GM19438 (cell line): ENCODE measurements at regions not wholly inside any gene's neighbourhood (a gene's known extent, or its start where the extent isn't known, plus 50 kb on each side); places are given as distances from the start of the nearest gene placed in this dataset.

Source experiments
- ATAC-seq: cut with Tn5 transposase; IDR thresholded peaks from one replicate; pipeline ENCODE4 v1.9.1; 2021; ENCODE audit warnings: low read depth; ENCODE audit not compliant: unreplicated experiment

DNA sequence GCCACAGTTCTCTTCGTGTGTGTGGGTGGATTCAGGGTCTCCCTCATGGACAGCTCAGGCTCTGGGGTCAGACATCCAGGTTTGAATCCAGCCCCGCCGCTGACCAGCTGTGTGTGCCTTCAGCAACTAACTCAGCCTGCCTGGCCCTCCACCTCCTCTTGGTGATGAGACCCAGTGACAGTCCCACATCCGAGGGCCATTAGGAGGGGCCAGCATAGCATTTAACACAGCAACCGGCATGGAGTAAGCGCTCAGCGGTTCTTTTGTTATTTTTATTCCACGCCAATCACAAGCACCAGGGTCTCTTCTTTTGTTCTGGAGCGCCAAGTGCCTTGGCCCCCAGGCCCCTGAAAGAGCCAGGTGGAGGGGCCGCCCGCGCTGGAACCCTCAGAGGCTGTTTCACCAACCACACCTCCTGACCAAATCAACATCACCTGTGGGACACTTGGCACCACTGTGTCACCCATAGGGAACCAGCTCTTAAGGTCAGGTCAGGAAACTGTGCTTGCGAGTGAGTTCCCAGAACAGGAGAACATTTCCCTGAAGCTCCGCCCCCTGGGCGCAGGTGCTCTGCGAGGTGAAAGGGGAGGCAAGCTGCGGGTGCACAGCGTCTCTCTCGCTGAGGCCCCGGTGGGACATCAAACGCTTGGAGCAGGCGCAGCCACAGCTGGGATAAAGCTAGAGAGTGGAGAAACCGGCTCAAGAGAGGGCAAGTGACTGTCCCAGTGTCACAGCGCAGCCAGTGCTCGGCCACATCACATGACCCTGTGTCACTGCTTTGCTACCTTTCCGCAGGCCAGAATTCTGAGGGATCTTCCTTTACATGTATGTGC, 311.3 kb downstream of the UACA start:
- ATAC-seq = no peak

DNA sequence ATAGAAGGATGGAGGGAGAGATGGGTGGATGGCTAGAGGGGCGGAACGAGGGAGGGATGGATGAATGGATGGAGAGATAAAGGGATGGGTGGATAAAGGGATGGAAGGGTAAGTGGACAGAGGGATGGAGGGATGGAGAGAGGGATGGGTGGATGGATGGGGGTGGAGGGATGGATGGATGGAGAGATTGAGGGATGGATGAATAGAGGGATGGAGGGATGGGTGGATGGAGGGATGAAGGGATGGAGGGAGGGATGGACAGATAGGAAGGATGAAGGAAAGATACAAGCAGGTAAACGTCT, 313.3 kb downstream of the UACA start:
- ATAC-seq = no peak

DNA sequence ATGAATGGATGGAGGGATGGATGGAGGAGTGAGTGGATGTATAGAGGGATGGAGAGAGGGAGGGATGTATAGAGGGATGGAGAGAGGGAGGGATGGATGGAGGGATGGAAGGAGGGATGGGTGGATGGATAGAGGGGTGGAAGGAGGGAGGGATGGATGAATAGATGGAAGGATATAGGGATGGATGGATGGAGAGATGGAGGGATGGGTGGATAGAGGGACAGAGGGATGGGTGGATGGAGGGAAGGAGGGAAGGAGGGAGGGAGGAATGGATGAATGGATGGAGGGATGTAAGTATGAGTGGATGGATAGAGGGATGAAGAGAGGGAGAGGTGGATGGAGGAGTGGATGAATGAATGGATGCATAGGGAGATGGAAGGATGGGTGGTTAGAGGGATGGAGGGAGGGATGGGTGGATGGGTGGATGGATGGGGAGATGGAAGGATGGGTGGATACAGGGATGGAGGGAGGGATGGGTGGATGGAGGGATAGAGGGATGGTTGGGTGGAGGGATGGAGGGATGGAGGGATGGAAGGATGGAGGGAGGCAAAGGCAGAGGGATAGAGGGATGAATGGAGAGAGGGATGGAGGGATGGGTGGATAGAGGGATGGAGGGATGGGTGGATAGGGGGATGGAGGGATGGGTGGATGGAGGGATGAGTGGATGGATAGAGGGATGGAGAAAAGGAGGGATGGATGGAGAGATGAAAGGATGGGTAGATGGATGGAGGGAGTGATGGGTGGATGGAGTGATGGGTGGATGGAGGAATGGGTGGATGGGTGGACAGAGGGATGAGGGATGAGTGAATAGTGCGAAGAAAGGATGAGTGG, 313.8 kb downstream of the UACA start:
- no peak for ATAC-seq

DNA sequence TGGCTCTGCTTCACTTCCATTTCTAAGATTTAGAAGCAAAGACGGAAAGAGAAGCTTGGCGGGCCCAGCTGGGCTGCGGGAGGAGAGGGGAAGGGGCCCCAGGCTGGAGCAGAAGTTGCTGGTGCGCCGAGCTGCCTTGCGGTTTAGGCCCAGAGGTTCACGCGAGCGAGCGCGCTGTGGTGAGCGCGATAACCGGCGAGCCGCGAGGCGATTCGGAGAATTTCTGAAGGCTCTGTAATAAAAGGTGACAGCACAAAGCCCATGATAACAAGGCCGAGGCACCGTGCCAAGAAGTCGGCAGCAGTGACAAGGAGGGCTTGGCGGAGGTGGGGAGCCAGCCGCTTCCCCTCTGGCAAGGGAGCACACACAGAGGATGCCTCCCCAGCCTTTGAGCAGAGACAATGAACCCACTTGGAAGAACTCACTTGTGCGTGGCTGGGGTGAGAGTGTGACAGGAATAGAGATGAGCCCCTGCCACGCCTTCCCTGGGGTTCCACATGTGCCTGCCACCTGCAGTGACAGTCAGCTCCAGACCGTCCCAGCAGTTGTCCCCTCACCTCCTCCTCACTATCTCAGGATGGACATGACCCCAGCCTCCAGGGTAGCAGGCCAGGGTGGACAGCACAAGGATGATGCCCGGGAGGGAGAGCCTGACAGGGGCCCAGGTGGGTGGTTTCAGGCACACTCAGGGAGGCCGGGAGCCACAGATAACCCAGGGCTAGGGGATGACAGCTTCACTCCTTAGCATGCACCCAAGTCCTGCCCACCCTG, 315.2 kb downstream of the UACA start:
- ATAC-seq = no peak

DNA sequence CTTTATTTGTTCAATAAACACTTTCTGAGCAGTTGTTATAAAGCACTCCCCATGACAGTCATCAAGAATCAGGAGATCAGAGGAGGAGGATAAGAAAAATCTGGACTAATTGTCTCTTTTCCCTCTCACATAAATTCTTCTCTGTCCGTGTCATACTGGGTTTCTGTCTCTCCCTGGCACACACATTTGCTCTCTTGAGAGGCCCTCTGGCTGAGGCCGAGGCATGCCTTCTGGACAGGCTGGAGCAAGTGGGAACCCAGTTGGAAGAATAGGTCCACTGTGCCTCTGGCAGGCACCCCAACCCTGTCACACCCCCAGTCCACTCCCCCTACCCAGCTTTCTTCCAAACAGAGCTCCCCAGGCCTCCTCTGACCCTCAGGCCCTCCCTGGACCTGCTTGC, 315.8 kb downstream of the UACA start:
- no peak for ATAC-seq

DNA sequence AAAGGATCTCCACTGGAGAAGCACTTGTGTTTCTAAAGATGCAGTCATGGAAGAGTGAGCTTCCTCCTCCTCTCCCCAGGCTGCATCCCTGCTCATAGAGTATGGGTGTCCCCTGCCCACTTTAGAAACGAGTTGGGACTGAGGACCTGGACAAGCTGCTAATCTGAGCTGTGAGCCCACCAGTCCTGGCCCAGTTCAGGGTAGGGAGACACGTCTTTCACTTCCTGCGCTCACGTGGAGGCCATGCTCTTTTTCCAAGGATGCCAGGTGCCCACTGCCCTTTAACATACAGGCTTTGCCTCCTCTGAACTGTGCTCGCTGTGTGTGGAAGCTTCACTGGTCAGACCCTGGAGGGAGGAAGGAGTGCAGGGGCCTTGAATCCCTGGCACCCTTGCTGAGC, 316.3 kb downstream of the UACA start:
- no peak for ATAC-seq

DNA sequence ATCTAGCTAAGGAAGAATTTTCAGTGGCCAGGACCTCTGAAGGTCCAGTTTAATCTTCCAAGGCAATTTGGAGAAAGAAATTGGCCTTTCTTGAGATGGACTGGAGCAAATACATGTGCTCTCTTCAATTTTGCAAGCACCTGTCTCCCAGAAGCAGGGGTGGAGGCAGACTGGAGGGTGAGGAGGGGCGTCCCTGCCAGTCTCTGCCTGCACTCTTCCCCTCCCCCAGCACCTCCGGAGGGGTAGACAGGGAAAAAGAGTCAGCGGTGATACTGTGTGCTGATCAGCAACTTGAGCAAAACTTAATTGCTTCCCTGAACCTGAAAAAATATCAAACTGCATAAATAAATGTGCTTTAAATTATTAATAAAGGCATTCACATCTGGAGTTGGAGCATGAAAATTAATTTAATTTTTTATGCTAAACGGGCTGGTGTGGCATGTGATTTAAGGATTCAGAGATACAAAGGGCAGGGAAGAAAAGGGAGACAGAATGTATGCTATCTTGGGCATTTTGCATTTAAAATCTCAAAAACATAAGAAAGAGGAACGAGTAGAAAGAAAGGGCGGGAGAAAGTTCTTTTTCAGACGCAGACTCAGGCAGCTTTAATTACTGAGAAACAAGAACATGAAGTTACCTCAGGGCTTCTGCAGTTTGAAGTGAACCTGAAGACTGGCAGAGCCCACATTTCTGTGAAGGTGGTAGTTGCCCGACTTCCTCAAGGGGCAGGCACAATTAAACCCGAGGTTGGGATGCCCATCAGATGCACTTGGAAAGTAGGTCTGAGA, 319.7 kb downstream of the UACA start:
- ATAC-seq = no peak

DNA sequence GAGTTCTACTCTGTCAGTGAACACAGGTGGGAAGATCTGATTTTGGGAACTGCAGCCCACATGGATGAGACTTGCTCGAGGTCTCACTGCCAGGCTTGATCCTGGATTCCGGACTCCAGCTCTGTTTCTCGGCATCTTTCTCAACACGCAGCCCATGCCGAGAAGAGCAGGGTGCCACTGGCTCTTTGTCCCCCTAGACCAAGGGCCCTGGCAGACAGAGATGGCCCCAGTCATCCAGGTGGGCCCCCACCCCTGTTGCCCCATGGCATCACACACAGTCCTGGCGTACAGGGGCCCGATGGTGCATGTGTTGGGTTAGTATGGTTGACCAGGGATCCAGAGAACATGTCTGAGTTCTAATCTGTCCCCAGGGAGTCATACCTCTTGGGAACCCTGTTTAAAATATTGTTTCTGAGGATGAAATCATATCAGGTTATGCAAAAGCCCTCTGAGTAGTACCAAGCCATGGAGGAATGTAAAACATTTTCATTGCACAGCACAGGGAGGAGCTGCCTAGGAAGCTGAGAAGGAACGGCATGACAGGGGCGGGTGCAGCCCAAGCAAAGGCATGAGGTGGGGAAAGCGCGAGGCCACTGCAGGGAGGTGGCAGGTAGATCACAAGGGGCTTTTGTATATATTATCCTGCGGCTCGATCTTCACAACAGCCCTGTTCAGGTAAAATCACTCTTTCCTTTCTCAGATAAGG, 320.6 kb downstream of the UACA start:
- ATAC-seq = no peak

DNA sequence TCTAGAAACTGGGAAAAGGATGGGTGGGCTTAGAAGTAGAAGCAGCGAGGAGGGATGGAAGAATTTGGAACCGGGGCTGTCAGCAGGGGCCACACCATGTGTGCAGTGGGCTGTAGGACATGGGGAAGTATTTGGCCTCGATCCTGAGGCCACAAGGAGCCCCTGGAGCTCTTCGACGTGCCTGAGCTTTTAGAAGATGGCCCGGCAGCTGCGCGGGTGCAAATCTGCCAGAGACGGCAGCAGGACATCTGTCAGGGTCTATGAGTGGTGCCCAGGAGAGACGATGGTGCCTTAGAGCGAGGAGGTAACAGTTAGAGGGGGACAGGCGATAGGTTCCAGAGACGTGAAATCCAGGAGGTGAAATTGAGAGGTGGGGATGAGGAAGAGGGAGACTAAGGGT, 321.1 kb downstream of the UACA start:
- ATAC-seq = no peak

DNA sequence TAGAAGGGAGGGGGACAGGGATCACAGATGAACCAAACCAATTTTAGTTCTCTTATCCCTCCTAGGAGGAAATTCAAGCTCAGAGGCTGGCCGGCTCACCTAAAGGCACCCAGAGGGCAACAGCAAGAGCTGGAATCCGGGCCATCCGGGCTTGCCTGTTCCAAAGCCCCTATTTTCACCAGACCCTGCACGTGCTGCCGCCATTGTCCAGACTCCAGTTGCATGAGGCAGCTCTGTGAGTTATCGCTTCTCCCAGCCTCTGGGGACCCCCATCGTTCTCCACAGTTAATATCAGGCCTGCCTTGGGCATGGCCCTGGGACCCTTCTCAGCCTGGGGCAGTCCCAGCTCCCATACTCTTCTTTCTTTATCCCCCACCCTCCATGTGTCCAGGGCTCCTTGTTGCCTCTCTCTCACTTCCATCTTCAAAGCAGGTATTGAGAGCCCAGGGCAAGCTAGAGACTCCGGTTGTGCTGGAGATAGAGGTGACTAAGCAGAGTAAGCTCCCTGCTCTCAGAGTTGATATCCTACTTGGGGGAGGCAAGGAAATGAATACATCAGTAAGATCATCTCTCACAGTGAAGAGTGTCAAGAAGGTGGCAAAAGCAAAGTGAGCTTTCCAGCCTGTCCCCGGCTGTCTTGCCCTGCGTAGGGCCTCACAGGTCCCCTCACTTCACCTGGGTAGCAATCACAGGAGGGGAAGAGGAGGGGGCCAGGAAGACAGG, 322.8 kb downstream of the UACA start:
- no peak for ATAC-seq

DNA sequence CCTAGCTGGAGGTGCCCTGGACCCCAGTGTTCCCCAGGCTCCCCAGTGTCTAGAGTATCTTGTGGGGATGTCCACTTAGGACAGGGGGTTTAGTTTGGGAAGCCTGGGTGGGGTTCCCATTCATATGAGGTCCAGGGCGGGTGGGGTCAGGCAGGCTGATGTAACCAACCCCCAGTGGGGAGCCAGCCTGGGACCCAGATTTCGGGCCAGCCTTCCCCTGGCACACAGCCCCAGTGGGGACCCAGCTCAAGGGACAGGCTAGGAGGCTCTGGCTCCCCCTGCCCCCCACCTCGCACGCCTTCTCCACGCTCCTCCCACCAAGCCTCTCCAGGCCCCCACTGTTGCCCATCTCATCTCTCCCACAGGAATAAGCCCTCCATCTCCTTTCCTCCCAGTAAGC, 323.5 kb downstream of the UACA start:
- no peak for ATAC-seq

DNA sequence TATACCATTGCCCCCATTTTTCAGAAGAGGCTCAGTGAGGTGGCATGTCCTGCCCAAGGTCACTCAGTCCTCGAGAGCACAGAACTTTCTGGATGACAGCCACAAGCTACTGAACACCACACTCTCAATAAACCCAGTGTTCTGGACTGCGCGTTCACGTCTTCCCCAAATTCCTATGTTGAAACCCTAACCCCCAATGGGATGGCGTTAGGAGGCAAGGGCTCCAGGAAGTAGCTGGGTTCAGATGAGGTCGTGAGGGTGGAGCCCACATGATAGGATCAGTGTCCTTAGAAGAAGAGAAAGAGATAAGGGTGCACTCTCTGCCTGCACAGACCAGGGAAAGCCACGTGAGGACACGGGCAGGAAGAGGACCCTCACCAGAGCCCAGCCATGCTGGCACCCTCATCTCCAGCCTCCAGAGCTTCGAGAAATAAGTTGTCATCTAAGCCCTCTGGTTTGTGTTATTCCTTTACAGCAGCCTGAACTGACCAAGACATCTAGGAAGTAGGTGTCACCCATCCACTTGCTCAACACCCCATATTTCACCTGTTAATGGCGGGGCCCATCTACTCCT, 324.0 kb downstream of the UACA start:
- ATAC-seq = no peak

DNA sequence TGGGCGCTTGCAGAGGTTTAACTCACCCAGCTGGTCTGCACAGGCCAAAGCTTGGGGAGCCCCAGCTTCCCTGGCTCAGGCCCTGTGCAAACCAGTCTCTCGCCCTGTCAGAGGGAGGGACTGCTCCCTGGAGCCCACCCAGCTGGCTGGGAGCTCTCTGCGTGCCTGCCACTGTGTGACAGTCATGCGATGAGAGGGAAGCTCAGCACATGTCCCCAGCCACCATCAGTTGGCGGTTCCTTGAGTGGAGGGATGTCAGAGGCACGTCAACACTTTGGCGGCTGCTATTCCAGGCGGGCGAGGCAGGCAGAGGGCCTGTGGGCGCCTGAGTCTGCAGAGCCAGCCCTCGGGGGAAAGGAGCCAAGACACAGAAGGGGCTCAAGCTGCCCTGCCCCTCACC, 324.6 kb downstream of the UACA start:
- no peak for ATAC-seq

DNA sequence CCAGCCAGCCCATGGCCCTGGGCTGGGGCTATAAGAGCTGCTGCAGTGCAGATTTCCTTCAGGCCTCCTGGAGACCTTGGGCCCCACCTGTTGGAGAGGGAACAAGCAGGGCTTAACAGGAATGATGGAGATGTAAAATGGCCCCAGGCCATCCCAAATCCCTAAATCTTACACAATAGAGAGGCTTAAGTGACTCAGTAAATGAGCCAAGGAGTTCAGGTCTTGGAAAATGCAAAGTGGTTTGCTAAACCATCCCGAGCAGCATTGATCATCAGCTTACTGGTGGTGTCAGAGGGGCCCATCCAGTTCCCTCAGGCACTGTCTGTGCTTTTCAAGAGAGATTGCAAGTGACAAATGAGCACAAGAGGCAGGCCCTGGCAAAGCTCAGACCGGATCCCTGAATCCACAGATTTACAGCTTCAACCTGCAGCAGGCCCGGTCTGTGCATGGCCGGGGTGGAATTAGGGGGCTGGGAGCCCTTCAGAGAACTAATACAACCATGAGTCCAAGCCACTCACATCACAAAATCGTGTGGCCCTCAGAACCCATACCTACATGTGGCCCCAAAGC, 325.4 kb downstream of the UACA start:
- no peak for ATAC-seq

DNA sequence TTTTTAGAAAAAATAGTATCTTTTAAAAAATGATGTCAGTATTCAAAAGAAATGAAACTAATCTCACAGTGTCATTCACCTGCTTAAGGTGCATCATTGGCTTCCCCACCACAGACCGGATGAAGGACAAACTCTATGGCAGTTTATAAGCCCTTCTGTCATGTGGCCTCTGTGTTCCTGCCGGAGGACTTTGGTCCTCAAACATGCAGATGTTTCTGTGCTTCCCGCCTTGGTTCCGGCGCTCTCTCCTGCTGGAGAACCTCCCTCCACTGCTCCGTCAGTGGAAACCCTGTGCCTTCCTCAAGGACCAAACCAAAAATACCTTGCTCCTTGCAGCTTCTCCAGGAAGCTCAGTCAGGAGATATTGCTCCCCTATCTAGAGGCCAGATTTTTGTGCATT, 326.3 kb downstream of the UACA start:
- ATAC-seq = no peak

DNA sequence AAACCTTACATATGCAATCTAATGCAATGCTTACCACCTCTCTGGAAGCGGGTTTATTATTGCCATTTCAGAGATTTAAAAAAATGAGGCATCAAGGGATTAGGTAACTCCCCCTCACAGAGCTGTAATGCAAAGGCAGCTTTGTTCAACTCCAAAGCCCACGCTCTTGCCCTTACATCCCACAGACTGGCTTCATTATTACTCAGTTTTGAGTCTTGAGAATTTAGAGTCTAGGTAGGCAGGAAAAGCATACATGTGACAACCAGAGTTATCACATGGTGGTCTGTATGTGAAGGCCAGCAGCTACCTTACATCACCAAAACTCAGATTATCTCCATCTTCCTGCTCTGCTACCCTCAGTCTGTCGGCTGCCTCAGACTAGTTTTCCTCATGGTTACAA, 326.9 kb downstream of the UACA start:
- ATAC-seq = no peak

DNA sequence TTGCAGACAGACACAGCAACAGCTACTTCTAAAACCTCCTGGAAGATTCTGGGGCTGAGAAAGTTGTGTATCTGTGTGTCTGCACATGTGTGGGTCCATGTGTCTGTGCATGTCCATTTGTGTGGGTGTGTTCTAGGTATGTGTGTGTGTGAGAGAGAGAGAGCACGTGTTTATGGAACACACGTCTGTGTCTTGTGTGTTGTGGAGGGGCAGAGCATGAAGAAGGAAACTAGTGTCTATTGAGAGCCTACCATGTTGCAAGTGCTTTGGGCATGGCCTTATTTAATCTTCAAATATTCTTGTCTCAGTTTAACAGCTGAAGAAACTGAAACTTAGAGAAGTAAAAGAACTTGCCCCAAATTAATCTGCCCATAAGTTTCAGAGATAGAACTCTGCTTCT, 327.5 kb downstream of the UACA start:
- no peak for ATAC-seq

DNA sequence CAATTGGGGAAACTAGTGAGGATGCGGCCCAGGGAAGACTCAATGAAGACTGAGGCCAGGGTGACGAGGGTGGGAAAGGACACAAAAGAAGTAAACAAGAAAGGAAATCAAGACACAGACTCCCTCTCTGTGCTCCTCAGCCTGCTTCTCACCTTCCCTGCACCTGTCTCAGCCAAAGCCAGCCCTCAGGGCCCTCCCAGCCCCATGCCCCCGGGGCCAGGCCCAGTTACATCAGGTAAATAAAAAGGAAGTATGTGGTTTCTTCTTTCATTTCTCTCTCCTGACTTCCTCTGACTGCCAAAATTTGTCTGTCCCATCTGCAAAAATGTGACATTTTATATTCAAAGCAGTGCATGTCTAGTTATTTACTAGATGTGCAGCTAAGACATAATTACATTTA, 328.0 kb downstream of the UACA start:
- ATAC-seq = no peak
